ENCODE measurements at regions not wholly inside any gene's neighbourhood (a gene's known extent, or its start where the extent isn't known, plus 50 kb on each side); places are given as distances from the start of the nearest gene placed in this dataset.

DNA sequence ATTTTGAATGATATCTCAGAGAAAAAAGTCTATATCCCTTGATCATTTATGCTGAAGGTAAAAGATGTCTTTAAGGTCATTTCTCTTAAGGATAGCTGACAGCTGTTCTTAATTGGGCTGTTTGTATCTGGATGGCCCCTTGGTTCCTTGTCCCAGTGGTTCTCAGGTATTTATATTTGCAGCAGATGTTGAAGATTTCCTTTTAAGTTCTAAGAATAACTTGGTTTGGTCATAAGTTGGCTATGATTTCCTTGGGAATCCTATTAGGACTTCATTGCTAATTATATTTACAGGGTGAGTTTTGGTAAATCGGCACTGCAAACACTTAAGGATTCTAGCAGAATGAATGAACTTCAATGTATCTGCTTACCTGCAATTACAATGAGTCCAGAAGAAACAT, 460.4 kb upstream of the SGO1 start (continued):
- TF ChIP-seq, protein P1, sequence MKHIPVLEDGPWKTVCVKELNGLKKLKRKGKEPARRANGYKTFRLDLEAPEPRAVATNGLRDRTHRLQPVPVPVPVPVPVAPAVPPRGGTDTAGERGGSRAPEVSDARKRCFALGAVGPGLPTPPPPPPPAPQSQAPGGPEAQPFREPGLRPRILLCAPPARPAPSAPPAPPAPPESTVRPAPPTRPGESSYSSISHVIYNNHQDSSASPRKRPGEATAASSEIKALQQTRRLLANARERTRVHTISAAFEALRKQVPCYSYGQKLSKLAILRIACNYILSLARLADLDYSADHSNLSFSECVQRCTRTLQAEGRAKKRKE (CRISPR knock-in tag; IDR thresholded peaks at IDR 0.05; ENCODE audit: low read depth) = no peak
- TF ChIP-seq HOXA7 (CRISPR knock-in tag; IDR thresholded peaks at IDR 0.05) = no peak

DNA sequence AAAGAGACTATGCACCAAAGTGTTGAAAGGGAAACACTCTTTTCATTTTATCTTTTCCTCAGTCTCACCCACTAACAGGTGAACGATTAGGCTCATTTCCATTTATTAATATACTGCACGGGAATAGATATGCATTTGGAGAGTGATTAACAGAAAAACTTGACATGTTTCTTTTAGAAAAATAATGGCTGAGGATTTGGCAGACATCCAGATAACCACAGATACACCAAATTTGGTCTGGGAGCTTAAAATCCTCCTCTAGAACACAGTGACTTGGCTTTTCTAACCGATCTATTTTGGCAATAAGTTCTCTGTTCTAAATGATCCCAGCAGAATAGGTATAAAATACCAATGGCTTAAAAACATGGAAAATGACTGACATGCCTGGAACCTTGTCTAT, 459.3 kb upstream of the SGO1 start:
- H3K4me1 ChIP-seq = no peaks in the 10 kb centered on the region
- 1% methylated on average over 3 of the region's 3 CpGs for whole genome bisulfite sequencing (ENCODE audit: missing lambda C conversion rate)
- ATAC-seq (no peak), FAIRE-seq (no peak), DNase-seq (ENCODE audit: low read depth in 1 of 2, low spot score in 1 of 2) (no peak)
- H3K9me3 ChIP-seq = no peaks in the 10 kb centered on the region
- CTCF ChIA-PET = no interaction called here
- H3K27ac ChIP-seq = no peak overlapping the region
- POLR2A ChIA-PET = no interaction called here
- H3K4me2 ChIP-seq = no peak overlapping the region
- no peak overlapping the region for H3K4me3 ChIP-seq
- TF ChIP-seq, protein P2, sequence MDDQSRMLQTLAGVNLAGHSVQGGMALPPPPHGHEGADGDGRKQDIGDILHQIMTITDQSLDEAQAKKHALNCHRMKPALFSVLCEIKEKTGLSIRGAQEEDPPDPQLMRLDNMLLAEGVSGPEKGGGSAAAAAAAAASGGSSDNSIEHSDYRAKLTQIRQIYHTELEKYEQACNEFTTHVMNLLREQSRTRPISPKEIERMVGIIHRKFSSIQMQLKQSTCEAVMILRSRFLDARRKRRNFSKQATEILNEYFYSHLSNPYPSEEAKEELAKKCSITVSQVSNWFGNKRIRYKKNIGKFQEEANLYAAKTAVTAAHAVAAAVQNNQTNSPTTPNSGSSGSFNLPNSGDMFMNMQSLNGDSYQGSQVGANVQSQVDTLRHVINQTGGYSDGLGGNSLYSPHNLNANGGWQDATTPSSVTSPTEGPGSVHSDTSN (IDR thresholded peaks at IDR 0.05) = no peak
- TF ChIP-seq RFX5 (IDR thresholded peaks at IDR 0.05) = no peak
- TF ChIP-seq, protein P3, sequence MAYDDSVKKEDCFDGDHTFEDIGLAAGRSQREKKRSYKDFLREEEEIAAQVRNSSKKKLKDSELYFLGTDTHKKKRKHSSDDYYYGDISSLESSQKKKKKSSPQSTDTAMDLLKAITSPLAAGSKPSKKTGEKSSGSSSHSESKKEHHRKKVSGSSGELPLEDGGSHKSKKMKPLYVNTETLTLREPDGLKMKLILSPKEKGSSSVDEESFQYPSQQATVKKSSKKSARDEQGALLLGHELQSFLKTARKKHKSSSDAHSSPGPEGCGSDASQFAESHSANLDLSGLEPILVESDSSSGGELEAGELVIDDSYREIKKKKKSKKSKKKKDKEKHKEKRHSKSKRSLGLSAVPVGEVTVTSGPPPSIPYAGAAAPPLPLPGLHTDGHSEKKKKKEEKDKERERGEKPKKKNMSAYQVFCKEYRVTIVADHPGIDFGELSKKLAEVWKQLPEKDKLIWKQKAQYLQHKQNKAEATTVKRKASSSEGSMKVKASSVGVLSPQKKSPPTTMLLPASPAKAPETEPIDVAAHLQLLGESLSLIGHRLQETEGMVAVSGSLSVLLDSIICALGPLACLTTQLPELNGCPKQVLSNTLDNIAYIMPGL (CRISPR knock-in tag; IDR thresholded peaks at IDR 0.05; ENCODE audit: borderline replicate concordance) = no peak
- no peak for TF ChIP-seq SREBF2 (IDR thresholded peaks at IDR 0.05)
- TF ChIP-seq, protein P4, sequence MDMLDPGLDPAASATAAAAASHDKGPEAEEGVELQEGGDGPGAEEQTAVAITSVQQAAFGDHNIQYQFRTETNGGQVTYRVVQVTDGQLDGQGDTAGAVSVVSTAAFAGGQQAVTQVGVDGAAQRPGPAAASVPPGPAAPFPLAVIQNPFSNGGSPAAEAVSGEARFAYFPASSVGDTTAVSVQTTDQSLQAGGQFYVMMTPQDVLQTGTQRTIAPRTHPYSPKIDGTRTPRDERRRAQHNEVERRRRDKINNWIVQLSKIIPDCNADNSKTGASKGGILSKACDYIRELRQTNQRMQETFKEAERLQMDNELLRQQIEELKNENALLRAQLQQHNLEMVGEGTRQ (IDR thresholded peaks at IDR 0.05) = no peak
- no peak for TF ChIP-seq FOXS1 (CRISPR knock-in tag; IDR thresholded peaks at IDR 0.05)
- no peak for TF ChIP-seq TP53 (CRISPR knock-in tag; IDR thresholded peaks at IDR 0.05)
- no peak for TF ChIP-seq HEYL (CRISPR knock-in tag; IDR thresholded peaks at IDR 0.05)
- TF ChIP-seq, protein P5, sequence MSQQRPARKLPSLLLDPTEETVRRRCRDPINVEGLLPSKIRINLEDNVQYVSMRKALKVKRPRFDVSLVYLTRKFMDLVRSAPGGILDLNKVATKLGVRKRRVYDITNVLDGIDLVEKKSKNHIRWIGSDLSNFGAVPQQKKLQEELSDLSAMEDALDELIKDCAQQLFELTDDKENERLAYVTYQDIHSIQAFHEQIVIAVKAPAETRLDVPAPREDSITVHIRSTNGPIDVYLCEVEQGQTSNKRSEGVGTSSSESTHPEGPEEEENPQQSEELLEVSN (IDR thresholded peaks at IDR 0.05; ENCODE audit: borderline replicate concordance, low read depth) = no peak
- TF ChIP-seq, protein P6, sequence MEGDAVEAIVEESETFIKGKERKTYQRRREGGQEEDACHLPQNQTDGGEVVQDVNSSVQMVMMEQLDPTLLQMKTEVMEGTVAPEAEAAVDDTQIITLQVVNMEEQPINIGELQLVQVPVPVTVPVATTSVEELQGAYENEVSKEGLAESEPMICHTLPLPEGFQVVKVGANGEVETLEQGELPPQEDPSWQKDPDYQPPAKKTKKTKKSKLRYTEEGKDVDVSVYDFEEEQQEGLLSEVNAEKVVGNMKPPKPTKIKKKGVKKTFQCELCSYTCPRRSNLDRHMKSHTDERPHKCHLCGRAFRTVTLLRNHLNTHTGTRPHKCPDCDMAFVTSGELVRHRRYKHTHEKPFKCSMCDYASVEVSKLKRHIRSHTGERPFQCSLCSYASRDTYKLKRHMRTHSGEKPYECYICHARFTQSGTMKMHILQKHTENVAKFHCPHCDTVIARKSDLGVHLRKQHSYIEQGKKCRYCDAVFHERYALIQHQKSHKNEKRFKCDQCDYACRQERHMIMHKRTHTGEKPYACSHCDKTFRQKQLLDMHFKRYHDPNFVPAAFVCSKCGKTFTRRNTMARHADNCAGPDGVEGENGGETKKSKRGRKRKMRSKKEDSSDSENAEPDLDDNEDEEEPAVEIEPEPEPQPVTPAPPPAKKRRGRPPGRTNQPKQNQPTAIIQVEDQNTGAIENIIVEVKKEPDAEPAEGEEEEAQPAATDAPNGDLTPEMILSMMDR (IDR thresholded peaks at IDR 0.05) = no peak
- TF ChIP-seq MAZ (IDR thresholded peaks at IDR 0.05; ENCODE audit: borderline replicate concordance, low read depth, low read length) = no peak
- TF ChIP-seq POLR2AphosphoS2 (conservative IDR thresholded peaks at IDR 0.05; ENCODE audit: low read length) = no peak
- no peak for TF ChIP-seq FOSB (CRISPR knock-in tag; IDR thresholded peaks at IDR 0.05)

DNA sequence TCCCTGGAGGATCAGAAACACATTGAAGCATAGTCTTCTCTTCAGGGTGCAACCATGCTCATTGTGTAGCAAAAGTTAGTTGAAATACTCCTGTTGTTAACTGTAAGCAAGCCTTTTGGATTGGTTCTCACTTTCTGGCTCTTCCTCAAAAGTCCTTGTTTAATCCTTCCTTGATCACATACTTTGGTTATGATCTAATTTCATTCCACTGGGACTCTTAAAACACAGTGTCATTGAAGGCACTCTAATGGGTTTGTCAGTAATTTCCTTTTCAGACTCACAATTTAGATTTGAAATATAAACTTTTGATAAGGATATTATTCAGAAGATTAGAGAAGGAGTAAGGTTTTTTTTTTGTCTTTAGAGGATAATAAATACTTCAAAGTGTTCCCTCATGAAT, 451.7 kb upstream of the SGO1 start:
- ChIA-PET POLR2A (no interaction called here), CTCF (no interaction called here)
- Histone ChIP-seq H3K4me3 (no peak overlapping the region), H3K4me1 (no peaks in the 10 kb centered on the region), H3K4me2 (no peak overlapping the region), H3K27ac (no peak overlapping the region), H3K9me3 (no peaks in the 10 kb centered on the region)
- ATAC-seq (no peak), DNase-seq (ENCODE audit: low read depth in 1 of 2, low spot score in 1 of 2) (no peak), FAIRE-seq (no peak)
- TF ChIP-seq CBX2 (IDR thresholded peaks at IDR 0.05; ENCODE audit: borderline replicate concordance, low read depth) (no peak), KDM5A (IDR thresholded peaks at IDR 0.05) (no peak), FOSL2 (IDR thresholded peaks at IDR 0.05) (no peak), FOSL2 (CRISPR knock-in tag; IDR thresholded peaks at IDR 0.05) (no peak), JUNB (IDR thresholded peaks at IDR 0.05) (no peak), NPAS2 (CRISPR knock-in tag; IDR thresholded peaks at IDR 0.05; ENCODE audit: borderline replicate concordance) (no peak), HEYL (CRISPR knock-in tag; IDR thresholded peaks at IDR 0.05) (no peak), POLR2A (IDR thresholded peaks at IDR 0.05; ENCODE audit: low read length) (no peak), FOSB (CRISPR knock-in tag; IDR thresholded peaks at IDR 0.05) (no peak), HOXB13 (CRISPR knock-in tag; IDR thresholded peaks at IDR 0.05; ENCODE audit: low read depth) (no peak), NFE2L2 (conservative IDR thresholded peaks at IDR 0.05; ENCODE audit: low read length) (no peak), EHMT2 (IDR thresholded peaks at IDR 0.05; ENCODE audit: low read depth) (no peak)
- TF ChIP-seq, protein P7, sequence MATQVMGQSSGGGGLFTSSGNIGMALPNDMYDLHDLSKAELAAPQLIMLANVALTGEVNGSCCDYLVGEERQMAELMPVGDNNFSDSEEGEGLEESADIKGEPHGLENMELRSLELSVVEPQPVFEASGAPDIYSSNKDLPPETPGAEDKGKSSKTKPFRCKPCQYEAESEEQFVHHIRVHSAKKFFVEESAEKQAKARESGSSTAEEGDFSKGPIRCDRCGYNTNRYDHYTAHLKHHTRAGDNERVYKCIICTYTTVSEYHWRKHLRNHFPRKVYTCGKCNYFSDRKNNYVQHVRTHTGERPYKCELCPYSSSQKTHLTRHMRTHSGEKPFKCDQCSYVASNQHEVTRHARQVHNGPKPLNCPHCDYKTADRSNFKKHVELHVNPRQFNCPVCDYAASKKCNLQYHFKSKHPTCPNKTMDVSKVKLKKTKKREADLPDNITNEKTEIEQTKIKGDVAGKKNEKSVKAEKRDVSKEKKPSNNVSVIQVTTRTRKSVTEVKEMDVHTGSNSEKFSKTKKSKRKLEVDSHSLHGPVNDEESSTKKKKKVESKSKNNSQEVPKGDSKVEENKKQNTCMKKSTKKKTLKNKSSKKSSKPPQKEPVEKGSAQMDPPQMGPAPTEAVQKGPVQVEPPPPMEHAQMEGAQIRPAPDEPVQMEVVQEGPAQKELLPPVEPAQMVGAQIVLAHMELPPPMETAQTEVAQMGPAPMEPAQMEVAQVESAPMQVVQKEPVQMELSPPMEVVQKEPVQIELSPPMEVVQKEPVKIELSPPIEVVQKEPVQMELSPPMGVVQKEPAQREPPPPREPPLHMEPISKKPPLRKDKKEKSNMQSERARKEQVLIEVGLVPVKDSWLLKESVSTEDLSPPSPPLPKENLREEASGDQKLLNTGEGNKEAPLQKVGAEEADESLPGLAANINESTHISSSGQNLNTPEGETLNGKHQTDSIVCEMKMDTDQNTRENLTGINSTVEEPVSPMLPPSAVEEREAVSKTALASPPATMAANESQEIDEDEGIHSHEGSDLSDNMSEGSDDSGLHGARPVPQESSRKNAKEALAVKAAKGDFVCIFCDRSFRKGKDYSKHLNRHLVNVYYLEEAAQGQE (IDR thresholded peaks at IDR 0.05) = no peak

All from A549 (cell line).